HG02973 (cell line): ENCODE measurements at regions not wholly inside any gene's neighbourhood (a gene's known extent, or its start where the extent isn't known, plus 50 kb on each side); places are given as distances from the start of the nearest gene placed in this dataset.
"Not testable (repeated sequence)": the region's sequence is repeated elsewhere in the genome, so short reads cannot be mapped to it uniquely, and the experiment has no call there.

Source experiments
- ATAC-seq: cut with Tn5 transposase; IDR thresholded peaks from one replicate; pipeline ENCODE4 v1.9.1; 2021; ENCODE audit warnings: moderate library complexity; ENCODE audit not compliant: unreplicated experiment

DNA sequence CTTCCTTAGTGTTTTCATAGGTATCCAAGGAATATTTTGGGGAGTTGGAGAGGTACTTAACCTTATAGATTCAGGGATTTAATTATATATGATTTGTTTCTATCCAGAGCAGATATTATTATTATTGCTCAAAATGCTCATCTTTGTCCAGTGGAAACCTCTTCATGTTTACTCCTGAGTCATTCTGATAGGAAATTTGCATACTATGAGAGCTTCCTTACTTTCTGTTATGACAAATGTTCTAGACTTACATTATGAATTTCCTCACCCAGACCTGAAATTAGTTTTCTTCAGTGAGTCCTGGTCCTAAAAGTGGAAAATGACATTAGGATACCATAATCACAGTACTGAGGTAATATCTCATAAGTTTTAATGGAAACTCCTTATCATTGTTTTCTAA, 57.5 kb upstream of the PLPPR5 start:
- peak; percentile 78 for ATAC-seq

GRCh38 chr1:99069146-99069545, 64.5 kb upstream of the PLPPR5 start:
- ATAC-seq: no peak

DNA sequence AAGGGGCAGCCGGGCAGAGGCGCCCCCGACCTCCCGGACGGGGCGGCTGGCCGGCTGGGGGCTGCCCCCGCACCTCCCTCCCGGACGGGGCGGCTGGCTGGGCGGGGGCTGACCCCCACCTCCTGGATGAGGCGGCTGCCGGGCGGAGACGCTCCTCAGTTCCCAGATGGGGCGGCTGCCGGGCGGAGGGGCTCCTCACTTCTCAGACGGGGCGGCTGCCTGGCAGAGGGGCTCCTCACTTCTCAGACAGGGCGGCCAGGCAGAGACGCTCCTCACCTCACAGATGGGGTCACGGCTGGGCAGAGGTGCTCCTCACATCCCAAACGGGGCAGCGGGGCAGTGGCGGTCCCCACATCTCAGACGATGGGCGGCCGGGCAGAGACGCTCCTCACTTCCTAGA, 73.9 kb upstream of the PLPPR5 start:
- not testable (repeated sequence) for ATAC-seq

DNA sequence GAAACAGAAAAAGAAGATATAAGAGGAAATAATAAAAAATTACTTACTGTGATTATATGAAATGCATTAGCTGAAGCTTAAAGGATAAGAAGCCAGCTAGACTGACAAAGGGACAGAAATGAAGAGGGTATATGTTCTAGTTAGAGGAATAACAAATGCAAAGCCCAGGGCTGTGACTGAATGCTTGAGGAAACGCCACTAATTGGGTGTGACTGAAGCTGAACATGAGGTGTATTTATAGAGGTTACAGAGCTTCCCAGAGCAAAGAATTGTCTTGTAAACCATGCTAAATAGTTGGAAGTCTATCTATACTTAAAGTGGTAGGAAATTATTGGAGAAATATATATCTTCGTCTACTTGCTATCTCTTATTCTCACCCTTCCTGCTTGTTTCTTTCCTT, 77.7 kb upstream of the PLPPR5 start:
- ATAC-seq: no peak

- ATAC-seq: no peak
Observed at GRCh38 chr1:99083338-99083737, 78.7 kb upstream of the PLPPR5 start.

DNA sequence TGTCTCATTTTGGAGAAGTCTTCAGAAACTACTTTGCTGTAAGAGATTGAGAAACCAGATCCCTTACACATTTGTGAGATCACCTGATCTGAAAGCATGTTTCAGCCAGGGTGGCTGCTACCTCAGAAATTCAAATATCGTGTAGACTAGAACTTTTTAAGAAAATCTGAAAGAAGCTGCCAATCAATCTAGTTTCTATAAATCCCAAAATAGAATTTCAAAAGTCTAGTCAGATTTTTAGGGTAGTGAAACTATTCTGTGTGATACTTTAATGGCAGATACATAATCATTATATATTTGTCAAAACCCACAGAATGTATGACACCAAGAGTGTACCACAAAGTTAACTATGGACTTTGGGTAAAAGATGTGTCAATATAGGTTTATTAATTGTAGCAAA, 79.9 kb upstream of the PLPPR5 start:
- ATAC-seq: peak; percentile 71

DNA sequence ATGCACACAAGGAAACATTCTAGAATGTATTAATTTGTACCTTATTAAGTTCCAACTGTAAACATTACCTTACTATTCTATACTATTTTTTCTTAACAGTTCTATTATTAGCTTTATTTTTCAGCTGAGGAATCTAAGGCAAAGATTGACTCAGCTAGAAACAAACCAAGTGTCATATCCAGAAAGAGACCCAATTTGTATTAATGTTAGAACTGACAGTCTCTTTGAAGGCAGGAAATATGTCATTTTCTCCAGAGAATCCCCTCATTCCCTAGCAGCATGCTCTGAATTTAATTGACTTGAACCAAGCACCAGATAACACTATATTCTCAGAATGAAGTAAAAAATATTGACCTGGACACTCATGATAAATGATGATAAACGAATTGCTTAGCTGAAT, 81.4 kb upstream of the PLPPR5 start:
- no peak for ATAC-seq

GRCh38 chr1:99098589-99098988, 93.9 kb upstream of the PLPPR5 start:
- no peak for ATAC-seq

DNA sequence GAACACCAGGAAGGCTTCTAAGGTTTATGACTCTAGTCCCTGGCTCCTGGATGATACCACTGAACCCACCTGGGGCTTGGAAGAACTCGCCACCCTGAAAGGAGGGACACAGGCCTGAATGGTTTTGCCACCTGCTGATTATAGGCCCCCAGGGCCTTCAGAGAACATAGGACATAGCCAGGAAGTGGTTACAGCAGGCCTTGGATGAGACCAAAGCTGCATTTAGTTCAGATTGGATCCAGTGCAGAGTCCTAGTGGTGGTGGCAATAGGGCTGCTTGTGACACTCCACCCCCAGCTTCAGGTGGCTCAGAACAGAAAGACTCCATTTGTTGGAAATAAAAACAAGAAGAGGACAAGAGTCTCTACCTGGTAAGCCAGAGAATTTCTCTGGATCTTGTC, 101.6 kb upstream of the PLPPR5 start:
- ATAC-seq: no peak

- ATAC-seq: no peak
Observed at GRCh38 chr1:99107680-99108079, 103.0 kb upstream of the PLPPR5 start.

DNA sequence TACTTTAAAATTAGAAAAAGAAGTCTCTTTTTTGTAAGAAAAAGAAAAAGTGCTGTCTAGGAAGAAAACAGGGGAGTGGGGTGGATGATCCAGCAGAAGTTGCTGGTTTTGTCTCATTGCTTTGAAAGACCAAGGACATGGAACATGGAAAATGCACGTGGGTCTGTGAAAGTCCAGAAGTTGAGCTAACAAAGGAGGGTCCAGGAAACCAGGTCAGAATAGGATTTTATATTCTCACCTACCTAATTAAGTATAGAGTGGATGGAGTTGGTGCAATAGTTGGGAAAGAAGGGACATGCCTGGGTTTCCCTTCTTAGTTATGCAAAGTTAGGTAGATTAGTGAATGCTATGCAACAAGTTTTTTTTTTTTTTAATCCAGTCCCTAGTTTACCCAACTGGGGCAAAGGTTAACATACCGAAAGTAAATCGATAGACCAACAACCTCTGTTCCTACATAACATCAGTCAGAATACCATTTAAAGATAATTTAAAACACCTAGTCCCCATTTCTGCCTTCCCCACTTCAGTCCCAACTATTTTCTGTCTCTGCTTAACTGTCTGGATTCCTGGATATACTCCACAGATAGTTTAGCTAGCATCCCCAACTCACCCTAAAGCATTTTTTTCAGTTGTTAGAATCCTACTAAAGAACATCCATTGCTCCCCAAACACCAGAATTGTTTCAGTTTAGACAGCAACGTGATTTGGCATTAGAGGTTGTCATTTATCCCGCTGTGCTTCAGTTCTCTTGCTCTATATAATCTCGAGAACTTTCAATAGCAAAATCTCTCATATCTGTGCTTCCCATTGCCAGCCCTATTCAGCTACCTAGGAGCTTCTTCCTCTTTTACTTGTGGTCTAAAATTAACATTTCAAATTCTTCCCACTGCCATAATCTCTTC, 105.7 kb upstream of the PLPPR5 start:
- ATAC-seq: no peak

DNA sequence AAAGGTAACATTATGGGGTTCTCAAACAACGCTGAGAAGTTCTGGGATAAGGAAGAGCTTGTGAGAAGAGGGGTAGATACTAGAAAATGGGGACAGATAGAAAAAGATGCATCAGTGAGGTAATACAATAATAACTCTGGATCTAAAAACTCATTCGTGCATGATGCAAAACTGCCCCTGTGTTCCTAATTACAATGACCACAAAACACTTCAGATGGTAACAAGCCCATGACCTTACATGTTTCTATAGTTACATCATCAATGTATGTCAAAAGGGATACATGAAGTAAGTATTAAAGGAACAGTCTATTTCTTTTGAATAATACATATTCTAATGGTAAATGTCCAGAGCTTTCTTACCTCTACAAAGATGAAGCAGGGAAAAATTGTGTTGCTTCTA, 110.6 kb upstream of the PLPPR5 start:
- ATAC-seq: no peak

DNA sequence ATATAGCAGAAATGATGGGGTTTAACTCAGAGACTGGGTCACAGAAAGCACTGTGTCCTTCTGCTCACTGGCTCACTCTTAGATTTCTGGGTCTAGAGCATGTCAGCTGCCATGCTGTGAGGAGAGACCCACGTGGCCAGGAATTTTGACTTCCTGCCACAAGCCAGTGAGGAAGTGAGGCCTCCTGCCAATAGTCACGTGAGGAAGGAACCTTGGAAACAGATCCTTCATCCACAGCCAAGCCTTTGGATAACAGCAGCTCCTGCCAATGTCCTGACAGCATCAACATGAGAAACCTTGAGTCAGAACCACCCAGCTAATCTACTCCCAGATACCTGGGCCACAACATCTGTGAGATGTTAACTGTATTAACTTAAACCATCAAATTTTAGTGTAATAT, 114.5 kb upstream of the PLPPR5 start:
- ATAC-seq: no peak

- ATAC-seq: no peak
Observed at GRCh38 chr1:99122039-99122438, 117.4 kb upstream of the PLPPR5 start.

DNA sequence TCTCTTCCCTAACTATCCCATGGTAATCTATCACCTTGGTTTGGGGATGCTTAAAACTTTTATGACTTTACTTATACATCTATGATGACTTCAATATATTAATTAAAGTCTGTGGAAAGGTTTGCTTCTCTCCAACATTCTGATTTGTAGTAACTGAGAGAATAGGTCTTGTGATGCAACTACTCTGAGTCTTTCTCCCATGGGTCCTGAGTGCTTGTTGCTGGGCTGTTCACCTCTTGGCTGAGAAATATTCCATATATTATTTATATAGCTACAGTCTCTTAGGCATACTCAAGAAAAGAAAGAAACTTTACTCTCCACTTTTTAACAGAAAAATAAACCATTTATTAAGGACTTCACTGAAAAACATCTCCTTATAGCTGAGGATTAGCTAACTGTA, 119.3 kb upstream of the PLPPR5 start:
- ATAC-seq: no peak

GRCh38 chr1:99131546-99131945, 126.9 kb upstream of the PLPPR5 start:
- ATAC-seq: no peak

GRCh38 chr1:99133756-99134500, 129.3 kb upstream of the PLPPR5 start:
- ATAC-seq: no peak

DNA sequence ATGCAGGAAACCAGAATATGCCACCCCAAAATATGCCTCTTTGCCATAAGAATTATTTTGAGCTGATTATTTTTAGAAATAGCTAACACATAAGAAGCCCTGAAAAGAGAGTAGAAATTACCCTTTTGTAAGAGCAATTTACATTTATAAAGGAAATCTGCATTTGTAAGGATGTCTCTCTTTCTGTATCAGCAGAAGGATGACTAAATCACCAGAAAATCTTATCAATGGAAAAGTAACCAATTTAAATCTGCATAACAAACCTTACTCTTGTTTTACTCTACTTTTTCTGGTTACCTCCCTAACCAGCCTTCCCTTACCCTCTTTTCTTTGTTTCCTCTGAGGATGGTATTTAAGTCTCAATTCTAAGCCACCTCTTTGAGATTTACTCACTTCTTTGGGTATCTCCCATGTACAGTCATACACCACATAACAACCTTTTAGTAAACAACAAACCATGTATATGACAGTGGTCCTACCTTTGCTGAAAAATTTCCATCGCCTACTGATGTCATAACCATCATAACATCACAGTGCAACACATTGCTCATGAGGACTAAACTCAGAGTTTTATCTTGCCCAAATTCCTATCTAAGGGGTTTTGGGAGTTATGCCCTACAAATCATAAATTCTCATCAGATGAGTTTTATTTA, 126.6 kb upstream of the PLPPR4 start:
- no peak for ATAC-seq

GRCh38 chr1:99139876-99140275, 124.4 kb upstream of the PLPPR4 start:
- ATAC-seq: no peak

- ATAC-seq: no peak
Observed at GRCh38 chr1:99146129-99146848, 118.0 kb upstream of the PLPPR4 start.

GRCh38 chr1:99149952-99150351, 114.3 kb upstream of the PLPPR4 start:
- ATAC-seq: no peak
